ENCODE measurements at regions not wholly inside any gene's neighbourhood (a gene's known extent, or its start where the extent isn't known, plus 50 kb on each side); places are given as distances from the start of the nearest gene placed in this dataset.

GRCh38 chr22:47437636-47438035 is 675.2 kb downstream of the TBC1D22A start:
- WGBS, 4 donors: 36 to 43% (median 39%) methylated on average over 3 of the region's 3 CpGs
- intact Hi-C loops (cut with DNase I): no loop called here
- Histone ChIP-seq H3K9me3 (peaks cover 0 to 28% (median 3%) of the 10 kb centered on the region in 12 donors), H3K4me1 (no peaks in the 10 kb centered on the region), H3K36me3 (no peaks in the 10 kb centered on the region), H3K27me3 (no peaks in the 10 kb centered on the region), H3K4me3 (no peak overlapping the region), H3K27ac (no peak overlapping the region)
- no peak for ATAC-seq
- no peak for DNase-seq
- no peak for TF ChIP-seq CTCF (IDR thresholded peaks at IDR 0.05)
- TF ChIP-seq POLR2A (IDR thresholded peaks at IDR 0.05): no peak

- ATAC-seq (no peak), DNase-seq (no peak)
- Histone ChIP-seq H3K4me1 (no peaks in the 10 kb centered on the region), H3K36me3 (no peaks in the 10 kb centered on the region), H3K4me3 (no peak overlapping the region), H3K27me3 (no peaks in the 10 kb centered on the region), H3K27ac (no peak overlapping the region), H3K9me3 (peaks cover 0 to 27% (median 3%) of the 10 kb centered on the region in 12 donors)
- 70 to 84% (median 79%) methylated on average over 2 of the region's 2 CpGs for WGBS, 4 donors
- TF ChIP-seq CTCF (IDR thresholded peaks at IDR 0.05) (no peak), POLR2A (IDR thresholded peaks at IDR 0.05) (no peak)
- intact Hi-C loops (cut with DNase I): no loop called here
Observed at GRCh38 chr22:47437110-47437509, 674.7 kb downstream of the TBC1D22A start.

- Histone ChIP-seq H3K27ac (no peak overlapping the region), H3K4me1 (no peaks in the 10 kb centered on the region), H3K4me3 (no peak overlapping the region), H3K36me3 (no peaks in the 10 kb centered on the region), H3K9me3 (peaks cover 0 to 24% (median 3%) of the 10 kb centered on the region in 12 donors), H3K27me3 (no peaks in the 10 kb centered on the region)
- DNase-seq (no peak), ATAC-seq (no peak)
- TF ChIP-seq CTCF (IDR thresholded peaks at IDR 0.05): no peak
- no peak for TF ChIP-seq POLR2A (IDR thresholded peaks at IDR 0.05)
- intact Hi-C loops (cut with DNase I): no loop called here
- 79 to 86% (median 85%) methylated on average over 7 of the region's 7 CpGs for WGBS, 4 donors
Observed at GRCh38 chr22:47435826-47436225, 673.4 kb downstream of the TBC1D22A start.

GRCh38 chr22:47435204-47435487 is 672.7 kb downstream of the TBC1D22A start:
- no peaks in the 10 kb centered on the region for H3K36me3 ChIP-seq
- H3K4me3 ChIP-seq: no peak overlapping the region
- ATAC-seq (no peak), DNase-seq (no peak)
- intact Hi-C loops (cut with DNase I): no loop called here
- H3K27ac ChIP-seq: no peak overlapping the region
- 56 to 82% (median 66%) methylated on average over 5 of the region's 5 CpGs for WGBS, 4 donors
- peaks cover 0 to 25% (median 3%) of the 10 kb centered on the region in 12 donors for H3K9me3 ChIP-seq
- no peaks in the 10 kb centered on the region for H3K27me3 ChIP-seq
- H3K4me1 ChIP-seq: no peaks in the 10 kb centered on the region
- no peak for TF ChIP-seq POLR2A (IDR thresholded peaks at IDR 0.05)
- no peak for TF ChIP-seq CTCF (IDR thresholded peaks at IDR 0.05)

Measured in heart left ventricle (tissue), 16 donors.